HEK293T (cell line): ENCODE measurements at regions not wholly inside any gene's neighbourhood (a gene's known extent, or its start where the extent isn't known, plus 50 kb on each side); places are given as distances from the start of the nearest gene placed in this dataset.
A peak's percentile ranks its signal among the peaks of the same experiment; 100 is the strongest.

Experiments used
- CTCF ChIA-PET: fragments of 350-600 bp; formaldehyde crosslinking; extraction: SDS; loops from one replicate; lab custom pipeline; 2021; ENCODE audit warnings: antibody characterized with exemption, inconsistent platforms; lab: Yijun Ruan, JAX
- POLR2A ChIA-PET: fragments of 350-600 bp; formaldehyde crosslinking; extraction: SDS; loops from one replicate; lab custom pipeline; 2020; ENCODE audit warnings: antibody characterized with exemption, inconsistent platforms; lab: Yijun Ruan, JAX
- DNase-seq: peaks from one replicate; pipeline ENCODE4 v3.0.0; 2012; ENCODE audit warnings: mixed read lengths; ENCODE audit errors: extremely low spot score
- ARNT ChIP-seq: fragments of 450-650 bp; IDR thresholded peaks from 2 replicates; pipeline ENCODE4 v1.6.1; 2017; ENCODE audit warnings: mild to moderate bottlenecking
- BHLHE40 ChIP-seq: fragments of 450-650 bp; IDR thresholded peaks from 2 replicates; pipeline ENCODE4 v1.6.1; 2016; ENCODE audit warnings: mild to moderate bottlenecking, moderate library complexity, borderline replicate concordance
- CTBP1 ChIP-seq: fragments of 450-650 bp; IDR thresholded peaks from 2 replicates; pipeline ENCODE4 v1.6.1; 2016; ENCODE audit warnings: borderline replicate concordance
- ELF4 ChIP-seq: fragments of 450-650 bp; IDR thresholded peaks from 2 replicates; pipeline ENCODE4 v1.6.1; 2017; ENCODE audit warnings: antibody characterized with exemption
- FOXA1 ChIP-seq: fragments of 450-650 bp; IDR thresholded peaks from 2 replicates; pipeline ENCODE4 v1.6.1; 2016; ENCODE audit warnings: mild to moderate bottlenecking
- FOXK2 ChIP-seq: fragments of 450-650 bp; IDR thresholded peaks from 2 replicates; pipeline ENCODE4 v1.6.1; 2016; ENCODE audit warnings: mild to moderate bottlenecking
- FOXM1 ChIP-seq: fragments of 450-650 bp; IDR thresholded peaks from 2 replicates; pipeline ENCODE4 v1.6.1; 2017; ENCODE audit warnings: mild to moderate bottlenecking, borderline replicate concordance
- HDGF ChIP-seq: fragments of 450-650 bp; IDR thresholded peaks from 2 replicates; pipeline ENCODE4 v1.6.1; 2017; ENCODE audit warnings: antibody characterized with exemption, borderline replicate concordance
- L3MBTL2 ChIP-seq: fragments of 450-650 bp; conservative IDR thresholded peaks from 2 replicates; pipeline ENCODE4 v1.6.1; 2016; ENCODE audit warnings: mild to moderate bottlenecking
- LEF1 ChIP-seq: fragments of 450-650 bp; IDR thresholded peaks from 2 replicates; pipeline ENCODE4 v1.6.1; 2017; ENCODE audit warnings: mild to moderate bottlenecking, borderline replicate concordance
- NFRKB ChIP-seq: fragments of 450-650 bp; IDR thresholded peaks from 2 replicates; pipeline ENCODE4 v1.6.1; 2016; ENCODE audit warnings: mild to moderate bottlenecking, moderate library complexity
- PKNOX1 ChIP-seq: fragments of 450-650 bp; IDR thresholded peaks from 2 replicates; pipeline ENCODE4 v1.6.1; 2016
- SP1 ChIP-seq: fragments of 450-650 bp; IDR thresholded peaks from 2 replicates; pipeline ENCODE4 v1.6.1; 2017
- SUZ12 ChIP-seq: fragments of 450-650 bp; IDR thresholded peaks from 2 replicates; pipeline ENCODE4 v1.6.1; 2016; ENCODE audit warnings: mild to moderate bottlenecking
- TARDBP ChIP-seq: fragments of 450-650 bp; IDR thresholded peaks from 2 replicates; pipeline ENCODE4 v1.6.1; 2016
- ZNF384 ChIP-seq: fragments of 450-650 bp; IDR thresholded peaks from 2 replicates; pipeline ENCODE4 v1.6.1; 2016

- ChIA-PET POLR2A (no interaction called here), CTCF (interaction anchor here (0.6 kb wide), 1 partner anchor 815 kb away, joined by 3 read pairs; no protein-coding TSS in a partner anchor)
- TF ChIP-seq FOXK2, result no peak
- peak; percentile 25; the same call in 1 of the 2 replicates for TF ChIP-seq PKNOX1
- no peak for TF ChIP-seq L3MBTL2
- DNase-seq, result no peak
Observed at GRCh38 chr5:18544421-18544820, 910.2 kb downstream of the TAF11L14 start.

- TF ChIP-seq LEF1 (no peak), CTBP1 (no peak), SP1 (no peak), PKNOX1 (no peak), TARDBP (no peak), NFRKB (no peak), HDGF (no peak), ELF4 (no peak), ZNF384 (no peak), FOXA1 (no peak), ARNT (no peak)
- ChIA-PET CTCF (no interaction called here), POLR2A (no interaction called here)
- no peak for DNase-seq
Observed at GRCh38 chr5:18546591-18546990, 912.3 kb downstream of the TAF11L14 start.

GRCh38 chr5:18551716-18552115 lies 917.5 kb downstream of the TAF11L14 start:
- DNase-seq, result no peak
- CTCF ChIA-PET, result no interaction called here
- no peak for TF ChIP-seq ELF4
- TF ChIP-seq BHLHE40, result no peak
- TF ChIP-seq FOXK2, result no peak
- TF ChIP-seq FOXA1, result no peak
- TF ChIP-seq CTBP1, result no peak
- TF ChIP-seq FOXM1, result no peak
- POLR2A ChIA-PET, result no interaction called here

GRCh38 chr5:18553269-18553668 lies 919.0 kb downstream of the TAF11L14 start:
- DNase-seq, result no peak
- ChIA-PET POLR2A (no interaction called here), CTCF (no interaction called here)
- no peak for TF ChIP-seq NFRKB
- TF ChIP-seq ARNT, result no peak
- no peak for TF ChIP-seq FOXA1
- no peak for TF ChIP-seq HDGF
- no peak for TF ChIP-seq CTBP1
- TF ChIP-seq PKNOX1, result no peak
- no peak for TF ChIP-seq LEF1
- TF ChIP-seq L3MBTL2, result no peak
- TF ChIP-seq SP1, result no peak
- no peak for TF ChIP-seq TARDBP
- TF ChIP-seq ELF4, result no peak

GRCh38 chr5:18560602-18561001 lies 926.3 kb downstream of the TAF11L14 start:
- DNase-seq, result no peak
- CTCF ChIA-PET, result no interaction called here
- TF ChIP-seq HDGF (no peak), FOXA1 (no peak), L3MBTL2 (no peak), SUZ12 (no peak), FOXK2 (no peak), ARNT (no peak), ELF4 (no peak), BHLHE40 (no peak), LEF1 (no peak), CTBP1 (no peak), SP1 (no peak), PKNOX1 (no peak)
- POLR2A ChIA-PET, result no interaction called here

GRCh38 chr5:18563853-18564252 lies 929.6 kb downstream of the TAF11L14 start:
- ChIA-PET CTCF (interaction anchor here (0.6 kb wide), 1 partner anchor 206 kb away, joined by 3 read pairs; no protein-coding TSS in a partner anchor), POLR2A (no interaction called here)
- TF ChIP-seq SP1 (no peak), ZNF384 (no peak), CTBP1 (no peak), HDGF (no peak), TARDBP (no peak), LEF1 (no peak), ELF4 (no peak), BHLHE40 (no peak), FOXM1 (no peak), FOXK2 (no peak), FOXA1 (no peak), L3MBTL2 (no peak)
- no peak for DNase-seq
